GM12892 (cell line): ENCODE measurements at regions not wholly inside any gene's neighbourhood (a gene's known extent, or its start where the extent isn't known, plus 50 kb on each side); places are given as distances from the start of the nearest gene placed in this dataset.

Source experiments
- DNase-seq: peaks from one replicate; pipeline ENCODE4 v3.0.0; 2011; ENCODE audit not compliant: insufficient read length
- FAIRE-seq: peaks from 2 replicates; lab custom pipeline; 2011; peaks lifted over from hg19 to GRCh38; lab: Jason Lieb, UNC
- POLR2A ChIP-seq: IDR thresholded peaks from 2 replicates; pipeline ENCODE4 v1.6.1; 2011; ENCODE audit warnings: low read depth, low read length, control low read depth
- POLR2AphosphoS5 ChIP-seq: IDR thresholded peaks from 2 replicates; pipeline ENCODE4 v1.6.1; 2011; ENCODE audit warnings: low read depth, low read length, control low read depth
- TAF1 ChIP-seq: IDR thresholded peaks from 2 replicates; pipeline ENCODE4 v1.6.1; 2011; ENCODE audit warnings: low read depth, mild to moderate bottlenecking, control low read depth, low read length, borderline replicate concordance

DNA sequence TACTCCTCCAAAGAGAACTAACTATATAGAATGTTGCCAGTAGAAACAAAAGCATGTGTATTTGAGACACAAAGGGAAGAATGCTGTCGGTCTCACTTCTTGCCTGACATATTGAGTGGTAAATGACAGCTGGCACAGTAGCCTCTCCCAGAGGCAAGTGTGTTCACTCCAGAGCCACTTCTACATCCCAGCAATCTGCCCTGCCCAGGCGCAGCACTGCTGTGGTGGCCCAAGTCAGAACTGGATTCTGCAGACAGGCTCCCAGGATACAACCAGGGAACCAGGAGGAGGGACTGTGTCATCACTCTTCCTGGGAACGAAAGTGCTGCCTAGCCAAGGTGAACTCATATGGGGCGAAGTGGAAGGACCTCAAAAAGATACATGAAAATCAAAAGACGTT is 103.2 kb upstream of the ARMC2 start:
- FAIRE-seq (no peak), DNase-seq (no peak)
- TF ChIP-seq POLR2AphosphoS5 (no peak), POLR2A (no peak), TAF1 (no peak)

DNA sequence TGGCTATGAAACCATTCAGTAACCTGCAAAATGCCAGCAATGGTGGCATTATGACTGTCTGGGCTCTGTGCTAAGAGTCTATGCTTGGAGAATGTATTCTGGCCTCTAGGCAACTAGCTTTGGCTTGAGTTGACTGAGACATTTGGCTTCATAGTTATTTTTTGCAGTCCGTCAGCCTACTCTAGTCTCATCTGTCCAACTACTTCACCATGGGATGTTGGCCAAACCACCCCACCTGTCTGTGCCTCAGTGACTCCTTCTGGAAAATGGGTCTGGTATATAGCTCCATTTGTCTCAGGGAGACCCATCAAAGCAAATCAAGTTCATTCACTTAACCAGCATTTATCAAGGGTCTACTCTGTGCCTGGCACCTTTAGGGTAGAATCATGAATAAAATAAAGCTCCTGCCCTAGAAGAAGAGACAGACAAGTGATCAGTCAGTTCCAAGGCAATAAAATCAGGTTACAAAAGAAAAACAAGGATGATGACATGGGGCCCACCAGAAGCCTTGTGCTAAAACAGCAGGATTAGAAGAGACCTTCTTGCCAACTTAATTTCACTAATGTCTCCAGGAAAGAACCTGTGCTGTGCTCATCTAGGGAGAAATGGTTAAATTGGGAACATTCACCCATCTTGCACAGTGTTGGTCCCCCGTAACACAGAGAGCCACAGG is 102.4 kb upstream of the ARMC2 start:
- no peak for FAIRE-seq
- DNase-seq = no peak
- TF ChIP-seq POLR2A (no peak), TAF1 (no peak), POLR2AphosphoS5 (no peak)

DNA sequence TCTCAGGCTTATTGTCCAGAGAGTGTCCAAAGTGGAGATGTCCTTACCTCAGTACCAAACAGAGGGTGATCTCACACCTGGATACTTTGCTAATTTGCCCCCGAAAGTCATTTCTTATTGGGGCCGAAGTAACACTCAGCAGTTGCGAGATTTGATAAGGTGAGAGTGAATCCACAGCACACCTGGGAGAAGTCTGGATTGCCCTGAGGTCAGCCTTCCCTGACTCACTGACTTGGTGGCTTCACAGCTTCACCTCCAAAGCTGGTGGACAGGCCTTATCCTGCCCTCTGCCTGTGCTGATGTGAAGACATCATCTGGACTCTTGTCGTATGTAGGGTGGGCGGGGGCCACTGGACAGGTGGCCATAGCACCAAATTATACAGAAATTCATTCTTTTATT is 101.9 kb upstream of the ARMC2 start:
- TF ChIP-seq TAF1 (no peak), POLR2A (no peak), POLR2AphosphoS5 (no peak)
- no peak for DNase-seq
- no peak for FAIRE-seq

DNA sequence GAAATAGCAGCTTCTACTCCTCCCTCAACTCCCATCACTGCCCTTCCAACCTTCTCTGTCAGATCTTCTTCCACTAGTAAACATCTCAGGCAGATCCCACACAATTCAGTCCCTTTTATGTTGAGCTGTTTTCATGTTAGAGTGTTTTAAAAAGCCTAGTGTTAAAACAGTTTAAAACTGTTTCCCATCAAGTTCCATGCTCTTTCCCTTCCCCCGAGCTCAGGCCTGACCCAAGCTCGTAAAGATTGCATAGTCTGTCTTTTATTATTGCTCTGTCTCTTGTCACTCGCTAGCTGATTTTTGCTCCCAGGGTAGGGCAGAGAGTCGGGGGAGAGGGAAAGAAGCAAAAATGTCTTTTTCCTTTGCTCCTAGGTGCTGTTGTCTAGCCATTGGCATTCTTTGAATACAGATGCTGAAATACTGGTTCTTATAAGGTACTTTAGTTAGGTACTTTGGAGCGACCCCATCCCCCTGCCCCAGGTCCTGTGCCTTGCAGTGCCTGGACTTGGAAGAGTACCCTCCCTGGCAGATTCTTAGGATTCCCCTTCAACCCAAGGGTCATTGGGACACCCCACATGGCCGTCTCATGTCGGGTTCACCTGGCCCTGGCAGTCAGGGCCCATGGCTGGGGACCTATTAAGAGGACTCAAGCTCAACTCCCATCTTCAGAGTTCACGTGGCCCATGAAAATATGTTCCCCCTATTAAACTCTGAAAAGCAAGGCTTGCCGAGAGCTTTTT is 101.2 kb upstream of the ARMC2 start:
- DNase-seq = no peak
- TF ChIP-seq POLR2AphosphoS5 (no peak), TAF1 (no peak), POLR2A (no peak)
- no peak for FAIRE-seq

DNA sequence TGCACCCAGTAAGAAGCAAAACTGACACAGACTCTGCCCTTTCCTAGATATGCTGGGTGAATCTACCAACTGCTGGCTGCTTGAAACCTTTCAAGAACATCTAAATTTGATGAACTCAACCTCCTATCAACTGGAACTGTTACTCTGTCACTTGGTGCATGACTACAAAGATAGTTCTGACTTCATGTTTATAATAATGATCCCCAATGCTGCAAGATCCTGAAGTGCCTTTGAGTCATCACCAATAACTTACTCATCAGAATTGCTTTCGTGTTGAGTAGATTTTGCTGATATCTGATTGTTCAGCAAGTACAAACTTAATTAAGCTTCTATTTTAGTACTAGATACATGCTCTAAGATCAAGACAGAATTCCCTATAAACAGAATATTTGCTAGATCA is 100.2 kb upstream of the ARMC2 start:
- FAIRE-seq (no peak), DNase-seq (no peak)
- TF ChIP-seq POLR2AphosphoS5 (no peak), POLR2A (no peak)

DNA sequence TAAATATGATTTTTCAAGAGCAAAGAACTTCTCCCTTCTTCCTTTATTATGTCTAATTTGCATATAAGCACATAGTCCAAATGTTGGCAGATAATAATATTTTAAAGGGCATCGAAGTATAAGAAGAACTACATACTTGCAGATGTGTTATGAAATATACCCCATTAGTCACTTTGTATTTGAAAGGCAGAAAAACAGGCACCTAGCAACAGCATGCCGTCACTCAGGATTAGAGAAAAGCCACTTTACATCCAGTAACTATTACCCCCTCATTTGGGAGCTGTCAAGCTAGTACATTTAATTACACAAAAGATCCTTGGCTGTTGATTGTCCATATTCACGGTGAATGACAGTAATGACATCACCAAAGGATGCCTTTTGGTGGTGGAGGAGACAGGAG is 99.3 kb upstream of the ARMC2 start:
- no peak for TF ChIP-seq TAF1
- DNase-seq (no peak), FAIRE-seq (no peak)

DNA sequence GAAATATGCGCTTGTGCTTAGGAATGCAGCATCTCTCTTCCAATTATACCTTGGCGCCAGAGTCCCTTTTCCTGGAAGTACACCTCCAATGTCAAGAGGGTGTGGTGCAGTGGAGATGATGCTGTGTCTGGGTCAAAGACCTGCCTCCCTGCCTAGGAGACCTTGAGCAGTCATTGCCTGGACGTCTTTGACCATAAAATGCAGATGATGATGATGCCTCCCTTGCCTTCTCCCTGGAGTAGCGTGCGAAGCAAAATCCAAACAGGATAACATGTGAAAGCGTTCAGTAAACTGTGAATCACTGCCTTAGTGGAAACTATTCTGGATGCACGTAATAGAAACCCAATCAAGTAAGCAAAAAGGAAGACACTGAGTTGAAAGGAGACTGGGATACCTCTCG is 97.4 kb upstream of the ARMC2 start:
- FAIRE-seq = no peak
- TF ChIP-seq POLR2A (no peak), POLR2AphosphoS5 (no peak), TAF1 (no peak)
- no peak for DNase-seq

DNA sequence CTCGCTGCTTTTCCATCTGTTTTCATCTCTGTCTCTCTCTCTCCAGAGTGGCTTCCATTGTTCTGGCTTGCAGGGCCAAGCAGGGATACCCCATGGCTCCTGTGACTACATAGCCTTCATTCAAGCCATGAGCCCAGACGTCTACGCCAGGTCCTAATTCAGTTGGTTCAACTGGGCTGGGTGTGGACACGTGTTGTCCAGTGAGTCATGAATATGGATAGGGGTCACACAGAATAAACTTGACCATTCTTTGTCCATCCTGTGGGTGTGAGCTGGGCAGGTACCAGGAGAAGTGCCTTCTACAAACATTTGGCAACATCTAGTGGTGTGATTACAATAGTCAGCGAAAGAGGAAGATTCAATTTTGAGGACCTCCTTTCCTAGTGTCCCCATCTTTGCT is 96.9 kb upstream of the ARMC2 start:
- no peak for FAIRE-seq
- TF ChIP-seq TAF1 = no peak
- no peak for TF ChIP-seq POLR2A
- TF ChIP-seq POLR2AphosphoS5 = no peak
- no peak for DNase-seq

DNA sequence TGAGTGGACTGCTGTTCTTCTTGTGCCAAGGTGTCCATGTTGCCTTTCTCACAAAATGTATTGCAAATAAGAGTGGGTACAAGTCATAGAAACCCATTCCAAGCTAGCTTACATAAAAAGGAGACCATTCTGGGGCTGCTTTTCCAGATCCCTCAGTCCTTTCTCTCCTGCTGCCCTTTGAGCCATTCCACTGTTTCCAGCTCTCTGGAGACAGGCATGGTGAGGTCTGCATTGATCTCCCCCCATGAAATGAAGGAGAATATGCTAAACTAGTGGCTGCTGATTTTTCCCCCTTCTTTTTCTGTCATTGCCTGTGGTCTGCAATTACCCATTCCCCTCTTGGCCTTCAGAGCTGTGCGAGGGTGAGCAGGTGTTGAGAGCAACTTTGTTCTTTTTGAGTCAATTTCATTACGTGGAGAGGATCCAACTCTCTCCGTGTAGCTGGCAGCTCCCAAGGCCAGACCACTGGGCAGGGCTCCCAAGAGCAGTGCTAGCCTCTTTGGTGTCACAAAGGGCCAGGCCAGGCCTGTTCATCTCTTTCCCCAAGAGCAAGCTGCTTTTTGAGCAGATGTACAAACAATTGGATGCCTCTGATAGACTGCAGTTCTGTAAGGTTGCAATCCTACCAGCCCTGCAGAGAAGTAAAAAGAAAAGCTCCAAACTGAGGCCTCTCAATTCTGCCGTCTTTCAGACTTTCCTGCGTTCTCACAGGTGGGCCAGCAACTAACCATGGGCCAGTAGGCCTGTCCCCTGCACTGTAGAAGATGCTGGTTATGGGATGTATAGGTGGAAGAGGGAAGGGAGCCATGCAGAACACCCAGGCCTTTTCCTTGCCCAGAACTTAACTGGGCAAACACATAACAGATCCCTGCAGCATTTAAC is 96.1 kb upstream of the ARMC2 start:
- FAIRE-seq (no peak), DNase-seq (no peak)
- TF ChIP-seq POLR2AphosphoS5 (no peak), TAF1 (no peak), POLR2A (no peak)

DNA sequence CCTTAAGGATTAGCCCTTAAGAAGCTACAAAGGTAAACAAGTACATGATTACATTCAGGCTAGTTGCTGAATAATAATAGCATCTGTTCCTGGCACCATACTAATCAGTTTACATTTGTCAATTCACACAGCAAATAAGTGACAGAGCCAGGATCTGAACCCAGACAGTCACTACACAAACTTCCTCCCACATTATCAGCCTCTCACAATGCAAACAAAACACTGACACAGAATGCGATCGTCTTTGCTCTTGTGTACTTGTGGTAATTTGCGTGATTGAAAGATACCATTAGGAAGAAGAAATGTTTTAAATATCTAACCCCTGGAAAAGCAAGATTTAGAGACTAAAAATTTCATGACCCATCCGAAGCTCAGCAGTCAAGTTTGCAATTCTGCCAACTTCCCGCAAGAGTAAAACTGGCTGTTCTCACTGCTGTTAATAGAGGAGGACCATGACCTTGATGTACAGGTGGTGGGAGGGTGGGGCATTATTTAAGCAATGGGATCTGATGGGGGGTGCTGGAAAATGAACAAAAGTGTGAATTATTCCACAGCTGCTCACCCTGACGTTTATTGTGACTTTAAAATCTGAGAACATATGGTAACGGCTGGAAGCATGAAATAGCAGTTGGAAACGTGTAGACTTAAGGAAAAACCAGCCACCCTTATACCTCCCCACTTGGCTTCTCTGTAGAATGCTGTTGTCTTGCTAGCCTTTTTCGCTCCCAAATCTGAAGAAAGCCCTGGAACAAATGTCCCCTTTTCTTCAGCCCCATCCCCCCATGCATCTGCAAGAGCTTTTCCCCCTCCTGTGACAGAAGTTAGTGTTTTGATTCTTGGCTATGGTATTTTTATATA is 95.3 kb upstream of the ARMC2 start:
- no peak for TF ChIP-seq TAF1
- no peak for TF ChIP-seq POLR2AphosphoS5
- no peak for TF ChIP-seq POLR2A
- DNase-seq = no peak
- no peak for FAIRE-seq
